SK-N-MC (cell line): ENCODE measurements at regions not wholly inside any gene's neighbourhood (a gene's known extent, or its start where the extent isn't known, plus 50 kb on each side); places are given as distances from the start of the nearest gene placed in this dataset.

Experiments
- EZH2 ChIP-seq: fragments of 200-600 bp; sonication (generic); IDR thresholded peaks from one replicate; pipeline ENCODE4 v1.6.1; 2017; ENCODE audit warnings: antibody characterized with exemption
- POLR2AphosphoS5 ChIP-seq: IDR thresholded peaks from 2 replicates; pipeline ENCODE4 v1.6.1; 2012; ENCODE audit warnings: mild to moderate bottlenecking, low read depth, low read length, borderline replicate concordance

- TF ChIP-seq POLR2AphosphoS5 (no peak), EZH2 (no peak)
Observed at GRCh38 chr6:67885081-67886033, 749.7 kb upstream of the ADGRB3 start.
